Erythroblast (primary cell): ENCODE measurements at regions not wholly inside any gene's neighbourhood (a gene's known extent, or its start where the extent isn't known, plus 50 kb on each side); places are given as distances from the start of the nearest gene placed in this dataset.

Experiments
- GATA1 ChIP-seq: IDR thresholded peaks from 2 replicates; pipeline ENCODE4 v1.6.1; 2011; ENCODE audit warnings: low read depth, mild to moderate bottlenecking, control low read depth, low read length, moderate library complexity
- POLR2A ChIP-seq: IDR thresholded peaks from 2 replicates; pipeline ENCODE4 v1.6.1; 2011; ENCODE audit warnings: mild to moderate bottlenecking, low read length

DNA sequence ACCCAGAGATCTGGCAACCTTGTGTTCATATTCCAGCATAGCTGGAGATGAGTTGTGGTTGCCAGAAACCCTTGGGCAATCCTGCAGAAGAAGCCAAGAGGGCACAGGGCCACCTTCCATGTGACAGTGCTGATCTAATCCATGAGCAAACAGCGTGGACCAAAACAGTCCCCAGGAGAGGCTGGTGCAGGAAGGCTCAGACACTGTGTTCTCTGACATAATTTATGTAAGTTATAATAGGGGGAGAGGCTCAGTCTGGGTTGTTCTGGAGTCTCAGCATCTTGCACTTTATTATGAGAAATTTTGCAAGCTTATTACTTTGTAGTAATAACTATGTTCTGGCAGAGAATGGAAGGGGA, 273.9 kb downstream of the HAPSTR1 start:
- TF ChIP-seq POLR2A (no peak), GATA1 (no peak)
